Activated CD4-positive, alpha-beta memory T cell treated with anti-CD3 and anti-CD28 coated beads, Interleukin-2, amount 10 ng/mL, durations not matched to agents 7 days and 5 days (primary cell): ENCODE measurements at regions not wholly inside any gene's neighbourhood (a gene's known extent, or its start where the extent isn't known, plus 50 kb on each side); places are given as distances from the start of the nearest gene placed in this dataset.

Experiments
- CTCF ChIA-PET: fragments of 350-600 bp; sonication (Branson Sonifier 250); formaldehyde crosslinking; loops from one replicate; lab custom pipeline; 2021; ENCODE audit warnings: antibody characterized with exemption, inconsistent platforms; lab: Charles Lee
- POLR2A ChIA-PET: fragments of 350-600 bp; sonication (Branson Sonifier 250); formaldehyde crosslinking; loops from one replicate; lab custom pipeline; 2021; ENCODE audit warnings: antibody characterized with exemption; lab: Charles Lee
- DNase-seq: peaks from one replicate; pipeline ENCODE4 v3.0.0-alpha.2; 2020
- H3K27ac Mint-ChIP-seq: one replicate; pipeline ENCODE4 v1.8.0; 2021; ENCODE audit warnings: mild to moderate bottlenecking, mixed read lengths
- H3K27me3 Mint-ChIP-seq: one replicate; pipeline ENCODE4 v1.8.0; 2021; ENCODE audit warnings: mixed read lengths
- H3K36me3 Mint-ChIP-seq: one replicate; pipeline ENCODE4 v1.8.0; 2021; ENCODE audit warnings: low read depth, mixed read lengths
- H3K4me1 Mint-ChIP-seq: one replicate; pipeline ENCODE4 v1.8.0; 2021; ENCODE audit warnings: mixed read lengths
- H3K4me3 Mint-ChIP-seq: one replicate; pipeline ENCODE4 v1.8.0; 2021; ENCODE audit warnings: mild to moderate bottlenecking, mixed read lengths
- H3K9me3 Mint-ChIP-seq: one replicate; pipeline ENCODE4 v1.8.0; 2021; ENCODE audit warnings: mixed read lengths

- ChIA-PET POLR2A (no interaction called here), CTCF (no interaction called here)
- Mint-ChIP-seq H3K27me3 (no peaks in the 10 kb centered on the region), H3K36me3 (no peaks in the 10 kb centered on the region), H3K9me3 (no peaks in the 10 kb centered on the region), H3K4me1 (no peaks in the 10 kb centered on the region), H3K4me3 (no peak overlapping the region), H3K27ac (no peak overlapping the region)
- no peak for DNase-seq
Observed at GRCh38 chr2:219911541-219911940, 284.1 kb downstream of the SLC4A3 start.

- no peak for DNase-seq
- Mint-ChIP-seq H3K4me1 (no peaks in the 10 kb centered on the region), H3K4me3 (no peak overlapping the region), H3K9me3 (no peaks in the 10 kb centered on the region), H3K36me3 (no peaks in the 10 kb centered on the region), H3K27me3 (no peaks in the 10 kb centered on the region), H3K27ac (no peak overlapping the region)
- ChIA-PET CTCF (interaction anchor here (0.6 kb wide), 1 partner anchor 401 kb away, joined by 3 read pairs; no protein-coding TSS in a partner anchor), POLR2A (no interaction called here)
Observed at GRCh38 chr2:219912491-219912921, 285.1 kb downstream of the SLC4A3 start.

- H3K4me3 Mint-ChIP-seq: no peak overlapping the region
- ChIA-PET POLR2A (no interaction called here), CTCF (no interaction called here)
- no peak for DNase-seq
- no peak overlapping the region for H3K27ac Mint-ChIP-seq
- H3K27me3 Mint-ChIP-seq: no peaks in the 10 kb centered on the region
- no peaks in the 10 kb centered on the region for H3K9me3 Mint-ChIP-seq
- H3K4me1 Mint-ChIP-seq: no peaks in the 10 kb centered on the region
- H3K36me3 Mint-ChIP-seq: no peaks in the 10 kb centered on the region
Observed at GRCh38 chr2:219914577-219914976, 287.1 kb downstream of the SLC4A3 start.

GRCh38 chr2:219916281-219916680 is 288.9 kb downstream of the SLC4A3 start:
- Mint-ChIP-seq H3K36me3 (no peaks in the 10 kb centered on the region), H3K4me3 (no peak overlapping the region), H3K27ac (no peak overlapping the region), H3K9me3 (no peaks in the 10 kb centered on the region), H3K27me3 (no peaks in the 10 kb centered on the region), H3K4me1 (no peaks in the 10 kb centered on the region)
- no peak for DNase-seq
- POLR2A ChIA-PET: no interaction called here
- CTCF ChIA-PET: no interaction called here

GRCh38 chr2:219916726-219917440 is 289.5 kb downstream of the SLC4A3 start:
- H3K27me3 Mint-ChIP-seq: no peaks in the 10 kb centered on the region
- no peaks in the 10 kb centered on the region for H3K9me3 Mint-ChIP-seq
- POLR2A ChIA-PET: no interaction called here

GRCh38 chr2:219918254-219918653 is 290.8 kb downstream of the SLC4A3 start:
- no peak overlapping the region for H3K4me3 Mint-ChIP-seq
- no peaks in the 10 kb centered on the region for H3K4me1 Mint-ChIP-seq
- POLR2A ChIA-PET: no interaction called here
- H3K27me3 Mint-ChIP-seq: no peaks in the 10 kb centered on the region
- H3K27ac Mint-ChIP-seq: no peak overlapping the region
- no peak for DNase-seq
- CTCF ChIA-PET: no interaction called here
- H3K9me3 Mint-ChIP-seq: no peaks in the 10 kb centered on the region
- no peaks in the 10 kb centered on the region for H3K36me3 Mint-ChIP-seq

More at GRCh38 chr2:219916726-219917440, 289.5 kb downstream of the SLC4A3 start:
- CTCF ChIA-PET: no interaction called here
- Mint-ChIP-seq H3K4me1 (no peaks in the 10 kb centered on the region), H3K36me3 (no peaks in the 10 kb centered on the region), H3K4me3 (no peak overlapping the region), H3K27ac (no peak overlapping the region)
- DNase-seq: no peak

GRCh38 chr2:219918944-219919343 is 291.5 kb downstream of the SLC4A3 start:
- ChIA-PET CTCF (no interaction called here), POLR2A (no interaction called here)
- Mint-ChIP-seq H3K9me3 (no peaks in the 10 kb centered on the region), H3K4me3 (no peak overlapping the region), H3K27me3 (no peaks in the 10 kb centered on the region), H3K4me1 (no peaks in the 10 kb centered on the region), H3K27ac (no peak overlapping the region), H3K36me3 (no peaks in the 10 kb centered on the region)
- no peak for DNase-seq

- ChIA-PET CTCF (no interaction called here), POLR2A (no interaction called here)
- Mint-ChIP-seq H3K36me3 (no peaks in the 10 kb centered on the region), H3K27ac (no peak overlapping the region), H3K4me1 (no peaks in the 10 kb centered on the region), H3K9me3 (no peaks in the 10 kb centered on the region), H3K4me3 (no peak overlapping the region), H3K27me3 (no peaks in the 10 kb centered on the region)
- no peak for DNase-seq
Observed at GRCh38 chr2:219919506-219919905, 292.1 kb downstream of the SLC4A3 start.

GRCh38 chr2:219929835-219930234 is 302.4 kb downstream of the SLC4A3 start:
- POLR2A ChIA-PET: no interaction called here
- H3K4me1 Mint-ChIP-seq: no peaks in the 10 kb centered on the region
- CTCF ChIA-PET: no interaction called here
- H3K27ac Mint-ChIP-seq: no peak overlapping the region
- DNase-seq: no peak
- no peak overlapping the region for H3K4me3 Mint-ChIP-seq
- no peaks in the 10 kb centered on the region for H3K27me3 Mint-ChIP-seq
- no peaks in the 10 kb centered on the region for H3K36me3 Mint-ChIP-seq
- H3K9me3 Mint-ChIP-seq: no peaks in the 10 kb centered on the region

- ChIA-PET POLR2A (no interaction called here), CTCF (no interaction called here)
- DNase-seq: no peak
Observed at GRCh38 chr2:219939647-219940046, 312.2 kb downstream of the SLC4A3 start.

GRCh38 chr2:219944866-219945265 is 317.4 kb downstream of the SLC4A3 start:
- Mint-ChIP-seq H3K4me1 (no peaks in the 10 kb centered on the region), H3K9me3 (no peaks in the 10 kb centered on the region), H3K4me3 (no peak overlapping the region), H3K36me3 (no peaks in the 10 kb centered on the region), H3K27ac (no peak overlapping the region), H3K27me3 (no peaks in the 10 kb centered on the region)
- ChIA-PET CTCF (no interaction called here), POLR2A (no interaction called here)
- no peak for DNase-seq

More at GRCh38 chr2:219939647-219940046, 312.2 kb downstream of the SLC4A3 start:
- no peak overlapping the region for H3K4me3 Mint-ChIP-seq
- H3K9me3 Mint-ChIP-seq: no peaks in the 10 kb centered on the region
- H3K27me3 Mint-ChIP-seq: no peaks in the 10 kb centered on the region
- no peak overlapping the region for H3K27ac Mint-ChIP-seq
- H3K36me3 Mint-ChIP-seq: no peaks in the 10 kb centered on the region
- H3K4me1 Mint-ChIP-seq: no peaks in the 10 kb centered on the region

GRCh38 chr2:219946021-219946420 is 318.6 kb downstream of the SLC4A3 start:
- Mint-ChIP-seq H3K9me3 (no peaks in the 10 kb centered on the region), H3K27me3 (no peaks in the 10 kb centered on the region), H3K4me1 (no peaks in the 10 kb centered on the region), H3K27ac (no peak overlapping the region), H3K36me3 (no peaks in the 10 kb centered on the region), H3K4me3 (no peak overlapping the region)
- CTCF ChIA-PET: no interaction called here
- POLR2A ChIA-PET: no interaction called here
- no peak for DNase-seq

- POLR2A ChIA-PET: no interaction called here
- no peak for DNase-seq
- Mint-ChIP-seq H3K4me1 (no peaks in the 10 kb centered on the region), H3K27me3 (no peaks in the 10 kb centered on the region), H3K27ac (no peak overlapping the region), H3K4me3 (no peak overlapping the region), H3K36me3 (no peaks in the 10 kb centered on the region), H3K9me3 (no peaks in the 10 kb centered on the region)
- CTCF ChIA-PET: no interaction called here
Observed at GRCh38 chr2:219946529-219946928, 319.1 kb downstream of the SLC4A3 start.

- H3K4me1 Mint-ChIP-seq: no peaks in the 10 kb centered on the region
- H3K27me3 Mint-ChIP-seq: no peaks in the 10 kb centered on the region
- ChIA-PET CTCF (no interaction called here), POLR2A (no interaction called here)
- no peak overlapping the region for H3K27ac Mint-ChIP-seq
- H3K4me3 Mint-ChIP-seq: no peak overlapping the region
- no peaks in the 10 kb centered on the region for H3K9me3 Mint-ChIP-seq
- DNase-seq: no peak
- no peaks in the 10 kb centered on the region for H3K36me3 Mint-ChIP-seq
Observed at GRCh38 chr2:219947575-219947974, 320.1 kb downstream of the SLC4A3 start.
